Neural cell (in vitro differentiated cells): ENCODE measurements at regions not wholly inside any gene's neighbourhood (a gene's known extent, or its start where the extent isn't known, plus 50 kb on each side); places are given as distances from the start of the nearest gene placed in this dataset.

ENCODE experiments used
- H2AFZ ChIP-seq: fragments of 200-600, 300-800 bp; sonication (generic), shearing (Covaris generic); 2 replicates; pipeline ENCODE4 v1.6.0; 2014; ENCODE audit warnings: low read depth, mild to moderate bottlenecking, antibody characterized with exemption, low read length, moderate library complexity
- H3F3A ChIP-seq: fragments of 200-600 bp; shearing (Covaris generic); 2 replicates; pipeline ENCODE4 v1.6.1; 2016; ENCODE audit warnings: mild to moderate bottlenecking, moderate library complexity, mixed read lengths, antibody characterized with exemption, low read length; ENCODE audit not compliant: insufficient read depth, poor library complexity, severe bottlenecking
- H3K27ac ChIP-seq: fragments of 200-600, 300-800 bp; sonication (generic), shearing (Covaris generic); 2 replicates; pipeline ENCODE4 v1.5.1; 2014; ENCODE audit warnings: mild to moderate bottlenecking, low read length, moderate library complexity
- H3K27me3 ChIP-seq: fragments of 300-800, 200-600 bp; sonication (generic), shearing (Covaris generic); 2 replicates; pipeline ENCODE4 v1.6.0; 2014; ENCODE audit warnings: mild to moderate bottlenecking, low read depth, low read length, moderate library complexity; ENCODE audit not compliant: insufficient read depth
- H3K36me3 ChIP-seq: fragments of 300-800, 200-600 bp; sonication (generic), shearing (Covaris generic); 2 replicates; pipeline ENCODE4 v1.5.1; 2014; ENCODE audit warnings: mild to moderate bottlenecking, antibody characterized with exemption, low read length, moderate library complexity; ENCODE audit not compliant: insufficient read depth
- H3K4me2 ChIP-seq: fragments of 300-800, 200-600 bp; sonication (generic), shearing (Covaris generic); 2 replicates; pipeline ENCODE4 v1.6.0; 2014; ENCODE audit warnings: mild to moderate bottlenecking, low read length
- H3K4me3 ChIP-seq: fragments of 300-800, 200-600 bp; sonication (generic), shearing (Covaris generic); 2 replicates; pipeline ENCODE4 v1.5.1; 2014; ENCODE audit warnings: mild to moderate bottlenecking, low read length, moderate library complexity
- H3K79me2 ChIP-seq: fragments of 200-600 bp; shearing (Covaris generic); replicated peaks from 2 replicates; pipeline ENCODE4 v1.6.0; 2014; ENCODE audit warnings: mild to moderate bottlenecking, low read length, moderate library complexity; ENCODE audit not compliant: insufficient read depth
- H3K9ac ChIP-seq: fragments of 300-800, 200-600 bp; sonication (generic), shearing (Covaris generic); 2 replicates; pipeline ENCODE4 v1.6.1; 2016; ENCODE audit warnings: mild to moderate bottlenecking, low read length, mixed read lengths
- H3K9me2 ChIP-seq: fragments of 200-600 bp; shearing (Covaris generic); 2 replicates; pipeline ENCODE4 v1.6.1; 2016; ENCODE audit warnings: mild to moderate bottlenecking, low read length, mixed read lengths; ENCODE audit not compliant: insufficient read depth
- H3K9me3 ChIP-seq: fragments of 200-600, 300-800 bp; sonication (generic), shearing (Covaris generic); 2 replicates; pipeline ENCODE4 v1.6.1; 2016; ENCODE audit warnings: mild to moderate bottlenecking, mixed run types, low read length, moderate library complexity, mixed read lengths
- H4K20me1 ChIP-seq: fragments of 200-600 bp; shearing (Covaris generic); 2 replicates; pipeline ENCODE4 v1.6.1; 2016; ENCODE audit warnings: mild to moderate bottlenecking, mixed run types; ENCODE audit not compliant: insufficient read depth
- CTCF ChIP-seq: fragments of 450-650 bp; IDR thresholded peaks from 2 replicates; pipeline ENCODE4 v1.5.1; 2014; ENCODE audit warnings: antibody characterized with exemption, mild to moderate bottlenecking, moderate library complexity; ENCODE audit not compliant: poor library complexity, severe bottlenecking
- EP300 ChIP-seq: fragments of 450-650 bp; conservative IDR thresholded peaks from 2 replicates; pipeline ENCODE4 v1.6.1; 2014; ENCODE audit warnings: antibody characterized with exemption, mild to moderate bottlenecking, moderate library complexity; ENCODE audit not compliant: poor library complexity, severe bottlenecking
- EZH2 ChIP-seq: fragments of 200-600, 300-800 bp; shearing (Covaris generic), sonication (generic); IDR thresholded peaks from 2 replicates; pipeline ENCODE4 v1.6.1; 2014; ENCODE audit warnings: antibody characterized with exemption, low read length, borderline replicate concordance, mild to moderate bottlenecking; ENCODE audit not compliant: insufficient read depth, poor library complexity, severe bottlenecking
- MXI1 ChIP-seq: fragments of 450-650 bp; conservative IDR thresholded peaks from 2 replicates; pipeline ENCODE4 v1.6.1; 2014; ENCODE audit warnings: antibody characterized with exemption, mild to moderate bottlenecking; ENCODE audit not compliant: poor library complexity, severe bottlenecking
- POLR2AphosphoS5 ChIP-seq: IDR thresholded peaks from 2 replicates; pipeline ENCODE4 v1.6.1; 2012
- RAD21 ChIP-seq: fragments of 450-650 bp; conservative IDR thresholded peaks from 2 replicates; pipeline ENCODE4 v1.6.1; 2014; ENCODE audit warnings: antibody characterized with exemption, mild to moderate bottlenecking, moderate library complexity
- REST ChIP-seq: IDR thresholded peaks from 2 replicates; pipeline ENCODE4 v1.6.1; 2012; ENCODE audit warnings: borderline replicate concordance
- SMC3 ChIP-seq: fragments of 450-650 bp; conservative IDR thresholded peaks from 2 replicates; pipeline ENCODE4 v1.6.1; 2014; ENCODE audit warnings: antibody characterized with exemption, mild to moderate bottlenecking, moderate library complexity; ENCODE audit not compliant: poor library complexity
- TAF1 ChIP-seq: IDR thresholded peaks from 2 replicates; pipeline ENCODE4 v1.6.1; 2012; ENCODE audit warnings: low read depth

- no peaks in the 10 kb centered on the region for H3F3A ChIP-seq
- H2AFZ ChIP-seq, result no peak overlapping the region
- no peaks in the 10 kb centered on the region for H3K9me3 ChIP-seq
- H3K9me2 ChIP-seq, result no peaks in the 10 kb centered on the region
- no peak overlapping the region for H3K27ac ChIP-seq
- no peaks in the 10 kb centered on the region for H3K79me2 ChIP-seq
- H3K4me2 ChIP-seq, result no peak overlapping the region
- H3K9ac ChIP-seq, result no peak overlapping the region
- TF ChIP-seq SMC3 (no peak), TAF1 (no peak), REST (no peak), EP300 (no peak), POLR2AphosphoS5 (no peak), EZH2 (no peak), RAD21 (no peak), MXI1 (no peak), CTCF (no peak)
- H3K4me3 ChIP-seq, result no peak overlapping the region
- H3K27me3 ChIP-seq, result no peaks in the 10 kb centered on the region
- no peaks in the 10 kb centered on the region for H3K36me3 ChIP-seq
- H4K20me1 ChIP-seq, result no peaks in the 10 kb centered on the region
Measured at GRCh38 chr1:101152633-101153032, 84.2 kb upstream of the S1PR1 start.

- TF ChIP-seq MXI1 (no peak), CTCF (no peak)
- H3K27ac ChIP-seq, result no peak overlapping the region
- no peaks in the 10 kb centered on the region for H3K9me3 ChIP-seq
- H3K27me3 ChIP-seq, result no peaks in the 10 kb centered on the region
- no peak overlapping the region for H3K4me3 ChIP-seq
- no peaks in the 10 kb centered on the region for H4K20me1 ChIP-seq
- H3K4me2 ChIP-seq, result no peak overlapping the region
- no peak overlapping the region for H3K9ac ChIP-seq
- H2AFZ ChIP-seq, result no peak overlapping the region
- no peaks in the 10 kb centered on the region for H3K9me2 ChIP-seq
- no peaks in the 10 kb centered on the region for H3K36me3 ChIP-seq
- no peaks in the 10 kb centered on the region for H3F3A ChIP-seq
- H3K79me2 ChIP-seq, result no peaks in the 10 kb centered on the region
Measured at GRCh38 chr1:101151286-101151685, 85.5 kb upstream of the S1PR1 start.
